ENCODE measurements at regions not wholly inside any gene's neighbourhood (a gene's known extent, or its start where the extent isn't known, plus 50 kb on each side); places are given as distances from the start of the nearest gene placed in this dataset.
"Not testable (repeated sequence)": the region's sequence is repeated elsewhere in the genome, so short reads cannot be mapped to it uniquely, and the experiment has no call there.

- no peak for DNase-seq
Observed at GRCh38 chr13:44131069-44131614, 242.5 kb upstream of the SERP2 start.

GRCh38 chr13:44132710-44133109 is 240.9 kb upstream of the SERP2 start:
- DNase-seq, result no peak

- DNase-seq, result no peak
Observed at GRCh38 chr13:44133626-44134025, 240.0 kb upstream of the SERP2 start.

GRCh38 chr13:44135566-44135965 is 238.1 kb upstream of the SERP2 start:
- no peak for DNase-seq

- no peak for DNase-seq
Observed at GRCh38 chr13:44136696-44137268, 236.8 kb upstream of the SERP2 start.

- DNase-seq, result no peak
Observed at GRCh38 chr13:44137466-44137865, 236.2 kb upstream of the SERP2 start.

- peak; percentile 89 for DNase-seq
Observed at GRCh38 chr13:44140146-44140545, 233.5 kb upstream of the SERP2 start.

- DNase-seq, result peak; percentile 48
Observed at GRCh38 chr13:44140888-44141724, 232.5 kb upstream of the SERP2 start.

GRCh38 chr13:44141725-44142539 is 231.7 kb upstream of the SERP2 start:
- DNase-seq, result peak; percentile 91

- peak; percentile 58 for DNase-seq
Observed at GRCh38 chr13:44142540-44142867, 231.1 kb upstream of the SERP2 start.

GRCh38 chr13:44142941-44143665 is 230.5 kb upstream of the SERP2 start:
- no peak for DNase-seq

GRCh38 chr13:44146138-44146537 is 227.5 kb upstream of the SERP2 start:
- no peak for DNase-seq

- no peak for DNase-seq
Observed at GRCh38 chr13:44147233-44147632, 226.4 kb upstream of the SERP2 start.

- DNase-seq, result no peak
Observed at GRCh38 chr13:44147648-44148047, 226.0 kb upstream of the SERP2 start.

GRCh38 chr13:44148159-44148914 is 225.3 kb upstream of the SERP2 start:
- DNase-seq, result no peak

- DNase-seq, result not testable (repeated sequence)
Observed at GRCh38 chr13:44149231-44149630, 224.4 kb upstream of the SERP2 start.

GRCh38 chr13:44149821-44150220 is 223.8 kb upstream of the SERP2 start:
- DNase-seq, result no peak

GRCh38 chr13:44151474-44151873 is 222.2 kb upstream of the SERP2 start:
- no peak for DNase-seq

- DNase-seq, result no peak
Observed at GRCh38 chr13:44153496-44153895, 220.1 kb upstream of the SERP2 start.

GRCh38 chr13:44155422-44156293 is 218.0 kb upstream of the SERP2 start:
- peak; percentile 85 for DNase-seq

- no peak for DNase-seq
Observed at GRCh38 chr13:44156294-44156658, 217.3 kb upstream of the SERP2 start.
